ENCODE measurements at regions not wholly inside any gene's neighbourhood (a gene's known extent, or its start where the extent isn't known, plus 50 kb on each side); places are given as distances from the start of the nearest gene placed in this dataset.
A peak's percentile ranks its signal among the peaks of the same experiment; 100 is the strongest.

DNA sequence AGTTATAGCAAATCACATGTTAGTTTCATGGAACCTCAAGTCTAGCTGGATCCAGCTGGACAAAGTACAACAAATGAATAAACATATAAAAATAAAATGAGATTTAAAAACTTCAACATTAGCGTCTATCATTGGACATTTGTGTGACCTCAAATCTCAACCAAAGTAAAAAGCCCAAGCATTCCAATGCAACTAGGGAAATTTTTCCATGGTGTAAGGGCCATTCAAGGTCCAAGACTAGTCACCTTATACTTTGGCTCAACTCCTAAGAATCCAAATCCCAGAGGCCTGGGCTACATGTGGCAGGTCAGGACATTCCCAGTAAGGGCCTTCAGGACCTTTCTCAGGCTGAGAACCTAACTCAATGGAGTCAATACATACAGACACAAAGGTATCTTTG lies 137.4 kb upstream of the DMAC1 start:
- DNase-seq, result no peak

DNA sequence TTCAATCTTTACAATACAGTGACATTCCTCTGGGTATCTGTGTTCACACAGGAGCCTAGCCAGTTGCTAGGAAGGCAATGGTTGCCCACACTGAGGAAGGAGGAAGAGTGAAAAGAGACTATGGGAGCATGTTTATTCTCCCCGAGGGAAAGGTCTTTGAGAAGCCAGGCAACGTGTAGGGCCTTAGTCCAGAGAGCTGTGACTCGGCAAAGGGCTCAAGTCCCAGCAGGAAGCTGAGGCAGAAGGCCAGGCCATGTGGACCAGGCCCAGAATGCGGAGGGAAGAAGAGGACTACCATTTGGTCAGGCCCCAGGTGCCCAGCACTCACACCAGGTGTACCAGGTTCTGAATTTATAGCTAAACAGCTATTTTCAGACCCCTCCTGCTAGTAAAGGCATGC lies 136.6 kb upstream of the DMAC1 start:
- no peak for DNase-seq

DNA sequence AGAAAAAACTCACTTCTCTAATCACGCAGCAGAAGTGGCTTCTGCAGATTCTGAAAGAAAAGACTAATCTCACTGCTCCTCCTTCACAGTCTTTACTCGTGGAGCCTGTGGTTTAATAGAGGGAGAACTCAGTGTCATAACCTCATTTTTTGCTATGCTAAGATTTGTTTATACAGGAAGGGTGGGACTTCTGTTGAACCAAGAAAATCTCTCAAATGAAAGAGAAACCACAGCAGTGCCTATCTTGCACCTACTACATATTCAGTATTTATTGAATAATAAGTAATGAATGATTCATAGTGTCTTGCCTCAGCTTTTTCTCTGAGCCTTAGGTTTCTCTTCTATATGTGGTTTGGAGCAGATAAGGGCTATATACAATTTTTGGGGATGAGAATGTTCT lies 136.1 kb upstream of the DMAC1 start:
- DNase-seq, result no peak

DNA sequence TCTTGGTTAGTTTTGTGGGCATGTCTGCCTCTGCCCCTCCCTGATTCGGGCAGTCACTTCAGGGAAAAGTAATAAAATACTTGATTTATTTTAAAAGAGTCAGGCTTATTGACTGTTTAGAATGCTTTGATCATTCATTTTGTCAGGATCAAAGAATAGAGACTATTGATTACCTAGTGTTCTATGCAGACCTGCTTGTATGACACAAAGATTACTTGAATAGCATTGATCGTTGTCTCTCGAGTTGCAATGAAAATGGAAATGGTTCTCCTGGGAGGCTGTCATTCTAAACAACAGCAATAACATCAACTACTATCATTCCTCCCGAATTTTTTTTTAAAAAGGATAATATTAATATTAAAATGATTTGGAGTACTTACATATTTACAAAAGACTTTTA lies 133.2 kb upstream of the DMAC1 start:
- no peak for DNase-seq

DNA sequence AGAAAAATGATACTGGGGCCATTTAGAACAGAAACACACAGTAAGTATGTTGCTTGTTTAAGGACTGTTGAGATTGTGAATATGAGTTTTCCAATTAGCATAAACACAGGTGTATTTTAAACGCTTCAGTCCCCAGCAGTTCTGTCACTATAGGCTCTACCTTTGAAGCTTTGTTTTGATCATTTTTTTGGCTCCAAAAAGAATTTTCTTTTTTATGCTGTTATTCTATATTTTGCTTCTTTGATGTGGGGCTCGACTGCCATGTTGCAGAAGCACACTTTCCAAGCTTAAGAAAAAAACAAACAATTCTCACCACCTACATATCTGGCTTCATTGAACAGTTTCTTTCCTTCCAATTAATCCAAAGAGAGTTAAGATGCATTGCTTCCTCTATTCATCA lies 131.0 kb upstream of the DMAC1 start:
- no peak for DNase-seq

DNA sequence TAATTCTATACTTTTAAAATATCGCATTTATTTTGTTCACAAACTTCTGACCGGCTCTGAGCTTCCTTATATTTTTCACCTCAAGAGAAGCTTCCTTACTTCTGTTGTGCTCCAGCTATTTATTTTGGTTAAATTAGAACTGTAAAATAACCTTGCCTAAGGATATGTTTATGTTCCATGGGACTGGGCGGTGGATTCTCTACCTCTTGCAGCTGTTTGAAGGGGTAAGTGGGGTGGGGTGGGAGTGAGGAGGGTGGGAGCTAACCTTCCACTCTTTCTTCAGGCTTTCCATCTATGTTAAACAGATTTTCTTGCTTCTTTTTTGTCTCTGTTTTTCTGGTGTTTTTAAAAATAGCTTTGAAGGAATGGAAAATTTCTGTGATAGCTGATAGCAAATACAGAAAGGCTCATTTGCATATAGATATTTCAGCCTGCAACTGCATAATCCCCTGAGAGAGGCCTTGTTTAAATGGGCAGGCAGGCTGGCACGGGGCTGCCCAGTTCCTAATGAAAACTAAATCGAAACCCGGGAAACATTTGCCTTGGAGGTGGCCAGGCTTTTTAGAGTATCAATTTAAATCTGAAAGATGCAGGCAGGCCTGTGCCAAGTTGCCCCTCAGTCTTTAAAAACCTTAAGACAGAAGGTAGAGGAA lies 122.1 kb upstream of the DMAC1 start:
- no peak for DNase-seq

DNA sequence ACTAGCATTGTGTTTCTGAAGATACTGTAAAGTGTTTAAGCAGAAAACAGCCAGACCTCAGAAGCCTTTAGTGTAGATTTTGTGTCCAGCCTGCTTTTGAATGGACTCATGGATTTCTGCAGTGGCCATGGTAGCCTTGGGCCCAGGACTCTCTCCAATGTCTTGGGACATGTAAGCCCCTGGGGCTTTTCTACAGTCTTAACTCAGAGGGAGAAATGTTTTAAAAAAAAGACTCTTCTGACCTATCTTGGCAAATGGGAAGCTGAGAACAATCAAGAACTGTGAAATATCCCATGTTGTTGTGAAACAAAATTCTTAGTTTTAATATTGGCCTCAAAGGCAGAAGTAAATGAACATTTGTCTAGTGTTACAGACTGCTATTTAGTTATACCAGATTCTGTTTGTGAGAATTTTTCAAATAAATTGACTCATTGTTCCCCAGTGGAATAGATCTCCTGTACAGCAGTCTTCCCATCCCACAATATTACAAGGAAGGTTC lies 112.5 kb upstream of the DMAC1 start:
- no peak for DNase-seq

DNA sequence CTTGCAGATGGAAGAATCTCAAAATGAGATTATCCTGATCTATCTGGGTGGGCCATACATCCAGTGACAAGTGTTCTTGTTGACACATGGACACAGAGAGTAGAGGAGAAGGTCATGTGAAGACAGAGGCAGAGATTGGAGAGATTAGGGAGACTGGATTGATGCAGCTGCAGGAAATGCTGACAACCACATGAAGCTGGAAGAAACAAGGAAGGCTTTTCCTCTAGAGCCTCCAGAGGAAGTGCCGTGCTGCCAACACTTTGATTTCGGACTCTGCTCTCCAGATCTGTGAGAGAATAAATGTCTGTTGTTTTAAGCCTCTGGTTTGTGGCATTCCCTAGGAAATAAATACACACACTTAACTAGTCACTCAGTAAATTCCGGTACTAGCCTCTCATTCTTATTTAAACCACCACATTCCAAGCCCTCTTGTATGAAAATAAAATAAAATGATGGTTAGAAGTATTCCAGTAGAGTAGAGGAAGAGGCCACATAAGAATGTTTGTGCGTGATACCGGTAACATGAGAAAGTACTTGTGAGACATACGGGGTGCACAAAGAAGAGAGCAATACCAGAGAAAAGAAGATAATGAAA lies 110.9 kb upstream of the DMAC1 start:
- DNase-seq, result no peak

DNA sequence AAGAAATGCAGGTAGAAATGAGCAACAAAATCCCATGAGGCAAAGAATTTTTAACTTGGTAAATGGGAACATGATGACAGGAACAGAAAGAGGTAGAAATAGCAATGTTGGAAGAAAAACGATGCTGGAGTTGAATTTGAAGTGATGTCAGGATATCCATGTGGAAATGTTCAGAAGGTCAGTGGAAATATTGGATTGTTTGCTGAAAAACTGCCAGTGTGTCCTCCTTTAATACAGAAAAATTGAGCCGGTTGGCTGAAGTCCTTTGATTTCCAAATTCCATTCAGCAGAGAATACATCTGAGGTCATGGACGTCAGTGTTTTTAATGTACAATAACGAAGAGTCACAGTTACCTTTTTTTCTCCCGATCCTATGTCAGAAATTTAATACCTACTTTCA lies 110.0 kb upstream of the DMAC1 start:
- no peak for DNase-seq

DNA sequence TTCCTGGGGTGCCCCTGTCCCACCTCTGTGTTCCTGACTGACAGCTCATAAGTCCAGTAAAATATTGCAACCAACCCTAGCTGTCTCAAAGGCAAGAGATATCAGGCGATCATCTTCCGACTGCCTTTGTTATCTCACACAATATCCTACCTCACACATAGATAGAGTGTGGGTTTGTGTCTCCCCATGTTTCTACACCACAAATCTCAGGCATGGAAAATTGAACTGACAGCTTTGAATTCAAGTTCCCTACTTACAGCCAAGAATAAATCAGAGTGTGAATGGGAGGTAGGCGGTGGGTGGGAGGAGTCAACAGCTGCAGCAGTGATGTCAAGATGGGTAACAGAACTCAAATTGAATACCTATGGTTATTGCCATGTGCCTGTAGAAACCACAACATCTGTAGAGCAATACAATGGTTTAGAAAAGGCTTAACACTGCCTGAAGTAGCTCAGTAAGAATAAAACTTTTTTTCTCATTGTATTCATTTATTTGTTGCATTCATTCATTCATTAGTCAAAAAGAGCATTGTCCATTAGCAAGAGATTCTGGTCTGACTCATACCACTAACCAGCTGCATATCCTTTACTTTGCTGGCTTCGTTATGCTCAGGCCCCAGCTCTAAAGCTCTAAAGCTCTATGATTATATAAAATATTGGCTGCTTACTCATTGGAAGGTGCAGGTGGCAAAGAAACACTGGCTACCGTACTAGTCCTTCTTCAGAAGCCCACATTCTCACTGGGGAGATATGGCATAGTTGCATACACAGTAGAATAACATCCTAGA lies 108.2 kb upstream of the DMAC1 start:
- DNase-seq, result no peak

DNA sequence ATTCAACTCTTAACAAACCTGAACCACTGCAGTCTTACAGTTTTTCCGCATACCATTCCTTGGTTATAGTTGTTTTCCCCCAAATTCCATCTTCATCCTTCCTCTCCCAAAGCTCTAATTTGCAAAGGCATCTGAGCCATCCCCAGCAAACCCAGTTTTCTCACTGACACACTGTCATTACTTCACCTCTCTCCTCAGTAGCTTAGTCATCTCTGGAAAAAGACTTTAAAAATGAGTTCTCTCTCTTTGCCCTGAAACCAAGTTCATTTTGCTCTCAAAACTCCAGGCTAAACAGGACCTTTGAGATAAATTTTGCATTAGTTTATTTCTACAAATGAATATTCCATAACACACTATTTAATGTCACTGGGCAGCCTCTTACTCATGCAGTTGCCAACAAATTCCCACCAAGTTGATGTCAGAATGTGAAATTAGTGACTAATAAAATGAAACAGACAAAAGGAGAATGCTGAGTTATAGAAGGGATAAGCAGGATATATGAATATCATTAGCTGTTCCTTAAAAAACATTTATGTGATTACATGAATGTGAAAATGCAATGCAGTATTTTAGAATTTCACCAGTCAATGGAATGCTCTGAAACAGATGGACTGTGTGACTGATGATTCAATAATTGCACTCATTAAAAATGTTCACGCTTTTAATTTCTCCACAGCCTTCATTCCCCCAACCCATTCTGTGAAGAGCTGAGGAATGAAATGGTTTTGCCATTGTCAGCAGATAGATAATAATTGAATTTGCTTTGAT lies 107.4 kb upstream of the DMAC1 start:
- DNase-seq, result no peak

DNA sequence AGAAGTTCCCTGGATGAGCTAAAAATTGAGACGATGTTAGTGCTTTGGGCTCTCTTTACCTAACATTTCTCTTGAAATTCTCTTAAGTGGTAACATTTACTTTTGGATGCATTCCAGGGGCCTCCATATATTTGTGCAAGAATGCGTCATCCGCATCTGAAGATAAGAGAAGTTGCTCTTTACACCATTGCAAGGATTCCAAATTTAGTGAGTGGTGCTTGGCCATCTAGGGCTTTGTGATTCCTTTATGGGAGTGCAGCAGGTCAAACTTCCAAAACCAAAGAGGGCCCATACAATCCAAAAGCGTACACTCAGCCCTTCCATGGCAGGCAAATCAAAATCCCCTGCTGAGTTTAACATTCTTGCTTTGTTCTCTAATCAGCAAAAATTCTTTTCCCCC lies 102.0 kb upstream of the DMAC1 start:
- DNase-seq, result no peak

DNA sequence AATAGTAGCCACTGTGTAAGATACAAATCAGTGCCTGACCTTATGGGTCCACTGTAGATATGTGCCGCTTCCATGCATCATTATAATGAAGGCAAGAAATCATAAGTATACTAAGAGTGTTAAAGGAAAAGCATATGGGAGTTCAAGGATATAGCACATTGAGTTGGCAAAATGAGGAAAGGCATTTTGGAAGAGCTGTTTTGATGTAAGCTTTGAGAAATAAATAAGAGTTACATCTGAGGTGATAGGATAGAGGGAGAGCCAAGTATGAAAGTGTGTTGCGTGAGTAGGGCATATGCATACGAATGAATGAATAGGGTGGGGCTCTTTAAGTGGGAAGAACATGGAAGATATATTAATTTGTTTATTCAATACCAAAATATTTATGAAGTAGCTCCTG lies 101.0 kb upstream of the DMAC1 start:
- DNase-seq, result no peak

DNA sequence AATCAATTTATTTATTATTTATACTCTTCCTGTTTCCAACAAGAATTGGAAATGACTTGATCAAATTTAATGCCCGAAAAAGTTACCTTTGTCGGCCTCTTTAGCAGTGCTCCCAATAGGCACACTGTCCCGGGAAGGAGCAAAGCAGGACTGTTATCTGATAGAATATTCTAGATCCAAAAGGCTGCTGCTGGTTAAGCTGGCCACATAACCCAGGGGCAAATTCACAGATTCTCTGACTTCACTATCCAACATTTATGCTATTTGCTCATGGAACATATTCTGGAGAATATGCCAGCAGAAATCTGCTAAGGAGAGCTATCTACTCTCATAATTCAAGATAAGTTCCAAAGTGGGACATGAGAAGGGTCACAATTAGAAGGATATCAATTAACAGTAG lies 100.2 kb upstream of the DMAC1 start:
- no peak for DNase-seq

DNA sequence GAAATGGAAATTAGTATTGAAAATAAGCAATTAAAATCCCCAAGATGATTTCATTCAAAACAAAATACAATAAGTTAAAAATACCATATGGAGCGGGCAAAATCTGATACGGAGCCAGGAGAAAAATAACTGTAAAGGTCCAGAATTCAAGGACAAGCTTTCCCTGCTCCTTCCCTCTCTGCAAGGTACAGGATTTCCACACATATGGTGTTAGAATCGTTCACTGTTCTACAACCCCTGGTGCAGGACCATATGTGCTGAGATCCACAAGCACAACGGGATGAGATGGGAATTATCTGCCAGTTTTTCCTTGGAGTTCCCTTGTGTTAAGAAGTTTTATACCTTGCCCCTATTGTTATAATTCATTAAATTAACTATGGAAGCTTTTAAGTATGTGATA lies 94.7 kb upstream of the DMAC1 start:
- no peak for DNase-seq

DNA sequence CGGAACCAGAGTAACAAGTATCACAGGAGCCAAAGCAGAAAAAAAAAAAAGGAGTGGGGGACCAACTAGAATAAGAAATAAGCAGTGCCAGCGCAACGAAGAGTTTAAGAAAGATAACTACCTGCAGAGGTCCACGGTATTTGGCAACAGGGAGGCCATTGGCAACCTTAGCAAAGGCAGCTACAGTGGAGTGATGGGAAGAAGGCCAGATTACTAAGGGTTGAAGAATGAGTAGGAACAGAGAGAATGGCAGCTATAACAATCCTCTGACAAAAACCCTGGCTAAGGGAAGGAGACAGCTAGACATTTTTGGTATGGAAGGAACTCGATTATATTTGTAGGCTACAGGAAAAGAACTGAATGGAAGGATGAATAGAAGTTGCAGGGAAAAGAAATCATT lies 93.4 kb upstream of the DMAC1 start:
- no peak for DNase-seq

DNA sequence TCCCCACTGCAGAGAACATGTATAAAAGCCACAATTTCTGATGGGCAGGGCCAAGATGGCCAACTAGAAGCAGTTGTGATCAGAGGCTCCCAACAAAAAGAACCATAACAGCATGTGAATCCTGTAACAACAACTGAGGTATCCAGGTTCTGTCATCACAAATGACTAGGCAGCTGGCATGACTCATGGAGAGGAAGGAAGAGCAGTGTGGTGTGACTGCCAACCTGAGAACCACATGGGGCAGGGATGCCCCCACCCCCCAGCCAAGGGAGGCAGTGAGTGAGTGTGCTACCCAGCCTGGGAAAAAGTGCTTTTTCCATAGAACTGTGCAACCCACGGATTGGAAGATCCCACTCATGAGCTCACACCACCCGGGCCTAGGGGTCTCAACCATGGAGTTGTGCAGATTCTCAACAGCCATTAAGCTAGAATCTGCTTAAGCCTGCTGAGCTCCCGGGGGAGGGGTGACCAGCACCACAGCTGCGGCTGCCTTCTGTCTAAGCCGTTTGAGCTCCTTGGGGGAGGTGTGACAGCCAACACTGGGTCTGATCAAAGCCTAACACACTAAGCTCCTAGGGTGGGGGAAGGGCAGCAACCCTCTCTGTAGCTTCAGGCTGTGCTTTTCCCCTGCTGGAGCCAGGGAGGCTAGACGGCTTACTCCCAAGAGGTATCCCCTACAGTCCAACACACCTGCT lies 80.1 kb upstream of the DMAC1 start:
- DNase-seq, result peak; percentile 68

DNA sequence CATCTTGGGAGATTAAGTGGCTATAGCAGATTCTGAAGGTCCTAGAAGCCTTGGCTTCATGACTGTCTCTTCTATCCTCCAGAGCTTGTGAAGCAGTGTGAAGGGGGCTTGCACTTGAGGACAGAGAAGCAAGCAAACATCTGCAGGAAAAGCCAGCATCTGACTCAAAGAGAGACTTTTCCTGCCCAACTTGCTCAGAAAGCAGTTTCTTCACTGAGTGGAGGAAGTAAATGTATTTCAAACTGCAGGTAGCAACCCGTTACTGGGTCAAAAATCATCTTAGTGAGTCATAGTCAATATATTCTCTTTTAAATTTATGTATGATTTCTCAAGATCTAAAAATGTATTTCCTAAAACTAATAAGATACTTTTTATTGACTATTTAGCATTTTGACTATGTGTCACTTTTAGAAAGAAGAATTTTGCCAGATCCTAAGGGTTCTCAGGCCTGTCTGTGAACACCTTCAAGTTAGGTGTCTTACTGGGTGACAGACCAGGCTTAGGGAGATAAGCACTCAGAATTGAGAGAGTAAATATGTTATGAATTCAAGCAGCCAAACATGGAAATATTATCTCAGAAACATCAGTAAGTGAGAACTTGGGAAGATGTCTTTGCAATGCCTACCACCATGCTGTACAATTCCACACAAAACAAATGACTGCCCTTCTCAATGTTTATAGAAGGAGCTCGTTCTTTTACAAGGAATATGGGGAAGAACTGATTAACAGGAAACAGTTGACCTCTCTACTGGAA lies 72.6 kb upstream of the DMAC1 start:
- DNase-seq, result no peak

DNA sequence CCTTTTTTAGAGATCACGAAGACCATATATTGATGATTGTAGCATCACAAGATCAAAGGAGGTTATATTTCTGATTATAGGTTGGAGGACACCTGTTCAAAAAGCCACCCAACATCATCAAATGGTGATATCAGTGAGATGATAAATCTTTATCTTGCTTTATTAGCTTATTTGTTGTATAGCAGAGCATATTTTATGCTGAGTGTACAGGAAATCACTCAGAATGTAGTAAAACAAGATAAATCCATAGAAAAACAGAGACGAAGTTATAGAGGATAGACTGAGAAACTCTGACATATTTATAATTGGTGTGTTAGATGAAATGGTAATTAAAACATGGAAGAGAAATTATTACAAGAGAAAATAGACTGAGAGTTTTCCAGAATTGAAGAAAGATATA lies 69.8 kb upstream of the DMAC1 start:
- DNase-seq, result no peak

DNA sequence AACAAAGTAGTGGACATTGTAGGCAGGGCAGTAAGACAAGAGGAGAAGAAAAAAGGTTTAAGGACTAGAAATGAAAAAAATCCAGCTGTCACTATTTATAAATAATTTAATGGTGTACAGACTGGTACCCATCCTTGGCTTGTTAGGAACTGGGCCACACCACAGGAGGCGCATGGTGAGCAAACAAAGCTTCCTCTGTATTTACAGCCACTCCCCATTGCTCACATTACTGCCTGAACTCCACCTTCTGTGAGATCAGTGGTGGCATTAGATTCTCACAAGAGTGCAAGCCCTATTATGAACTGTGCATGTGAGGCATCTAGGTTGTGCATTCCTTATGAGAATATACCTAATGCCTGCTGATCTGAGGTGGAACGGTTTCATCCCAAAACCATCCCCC lies 62.6 kb upstream of the DMAC1 start:
- DNase-seq, result no peak

DNA sequence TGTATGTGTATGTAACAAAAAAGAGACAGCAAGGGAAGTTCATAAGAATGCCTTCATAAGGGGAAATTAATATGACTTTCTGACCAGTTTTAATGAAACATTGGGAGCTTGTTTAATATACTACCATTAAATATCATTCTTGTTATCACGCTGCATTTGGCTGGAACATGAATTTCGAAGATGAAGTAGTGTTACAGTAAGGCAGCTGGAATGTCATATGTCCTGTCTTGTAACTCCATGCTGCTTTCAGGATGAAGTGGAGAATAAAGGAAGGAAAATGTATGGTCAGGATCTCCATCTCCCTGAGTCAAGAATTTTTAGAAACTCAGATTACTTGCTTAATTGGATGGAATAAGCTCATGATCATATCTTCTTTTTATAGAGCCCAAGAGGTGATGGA lies 61.5 kb upstream of the DMAC1 start:
- no peak for DNase-seq

DNA sequence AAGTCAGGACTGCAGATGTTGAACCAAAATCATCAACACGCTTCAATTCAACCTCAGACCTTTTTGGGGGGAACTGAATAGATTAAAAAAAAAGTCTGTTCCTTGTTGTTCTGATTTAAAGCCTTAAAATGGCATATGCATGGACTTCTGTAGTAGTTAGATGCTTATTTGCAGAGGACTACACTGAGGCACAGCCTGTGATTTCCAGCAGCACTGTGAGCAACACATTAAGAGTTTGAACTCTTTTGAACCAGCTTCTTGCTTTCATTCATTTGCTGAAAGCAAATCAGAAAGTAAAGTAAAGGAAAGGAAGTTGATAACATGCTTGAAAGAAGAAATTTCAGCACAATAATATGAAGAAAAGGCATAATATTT lies 60.7 kb upstream of the DMAC1 start:
- DNase-seq, result no peak

Measured in islet precursor cell (in vitro differentiated cells).